ENCODE measurements at regions not wholly inside any gene's neighbourhood (a gene's known extent, or its start where the extent isn't known, plus 50 kb on each side); places are given as distances from the start of the nearest gene placed in this dataset.

GRCh38 chr16:13291591-13292333 is 390.4 kb downstream of the SHISA9 start:
- DNase-seq: no peak

- no peak for DNase-seq
These were observed 394.8 kb downstream of the SHISA9 start for GRCh38 chr16:13296206-13296605.

- DNase-seq: no peak
These were observed 397.3 kb downstream of the SHISA9 start for GRCh38 chr16:13298666-13299065.

GRCh38 chr16:13300066-13300840 is 398.9 kb downstream of the SHISA9 start:
- DNase-seq: no peak

GRCh38 chr16:13305019-13305755 is 403.8 kb downstream of the SHISA9 start:
- DNase-seq: no peak

- no peak for DNase-seq
These were observed 405.0 kb downstream of the SHISA9 start for GRCh38 chr16:13306161-13306995.

- DNase-seq: no peak
These were observed 405.9 kb downstream of the SHISA9 start for GRCh38 chr16:13307255-13307654.

GRCh38 chr16:13307851-13308250 is 406.5 kb downstream of the SHISA9 start:
- DNase-seq: no peak

- no peak for DNase-seq
These were observed 410.7 kb downstream of the SHISA9 start for GRCh38 chr16:13312063-13312462.

GRCh38 chr16:13313351-13313750 is 412.0 kb downstream of the SHISA9 start:
- no peak for DNase-seq

GRCh38 chr16:13314633-13315032 is 413.2 kb downstream of the SHISA9 start:
- DNase-seq: no peak

GRCh38 chr16:13315642-13316427 is 414.4 kb downstream of the SHISA9 start:
- DNase-seq: no peak

GRCh38 chr16:13322336-13322735 is 420.9 kb downstream of the SHISA9 start:
- no peak for DNase-seq

- no peak for DNase-seq
These were observed 423.5 kb downstream of the SHISA9 start for GRCh38 chr16:13324851-13325250.

GRCh38 chr16:13325396-13325795 is 424.0 kb downstream of the SHISA9 start:
- DNase-seq: no peak

GRCh38 chr16:13331918-13332317 is 430.5 kb downstream of the SHISA9 start:
- DNase-seq: no peak

GRCh38 chr16:13332713-13333255 is 431.4 kb downstream of the SHISA9 start:
- DNase-seq: no peak

- no peak for DNase-seq
These were observed 431.9 kb downstream of the SHISA9 start for GRCh38 chr16:13333336-13333735.

GRCh38 chr16:13335879-13336278 is 434.5 kb downstream of the SHISA9 start:
- DNase-seq: no peak

GRCh38 chr16:13336335-13336734 is 434.9 kb downstream of the SHISA9 start:
- DNase-seq: no peak
